IMR-90 (cell line): ENCODE measurements at regions not wholly inside any gene's neighbourhood (a gene's known extent, or its start where the extent isn't known, plus 50 kb on each side); places are given as distances from the start of the nearest gene placed in this dataset.

Experiments used
- ATAC-seq: fragments of 200-7000 bp; cut with Tn5 transposase; 2 replicates; pipeline ENCODE4 v1.9.1; 2020; ENCODE audit warnings: low read depth, mild to moderate bottlenecking, moderate library complexity
- BruUV-seq: library from RNA; stranded (reverse); fragments of 400-500 nt; replicated peaks from 2 replicates; lab custom pipeline; 2021; lab: Mats Ljungman, UMichigan
- CTCF ChIA-PET: fragments of 300-600 bp; formaldehyde crosslinking; extraction: SDS; loops from one replicate; lab custom pipeline; 2021; ENCODE audit warnings: antibody characterized with exemption; lab: Yijun Ruan, JAX
- POLR2A ChIA-PET: fragments of 300-600 bp; sonication (Branson Sonifier 250); formaldehyde crosslinking; loops from one replicate; lab custom pipeline; 2022; ENCODE audit warnings: antibody characterized with exemption; ENCODE audit not compliant: unreplicated experiment; lab: Charles Lee
- DNase-seq: peaks from one replicate; pipeline ENCODE4 v3.0.0; 2013
- H2AFZ ChIP-seq: replicated peaks from 2 replicates; pipeline ENCODE3; 2013; ENCODE audit warnings: low read length, mild to moderate bottlenecking; ENCODE audit not compliant: poor library complexity
- H2AK5ac ChIP-seq: 2 replicates; pipeline ENCODE4 v1.6.1; 2013; ENCODE audit warnings: low read depth, low read length, inconsistent platforms
- H2AK9ac ChIP-seq: replicated peaks from 2 replicates; pipeline ENCODE3; 2013; ENCODE audit warnings: mild to moderate bottlenecking, low read depth, low read length, moderate library complexity; ENCODE audit not compliant: poor library complexity
- H2BK120ac ChIP-seq: 2 replicates; pipeline ENCODE4 v1.6.1; 2013; ENCODE audit warnings: low read depth, low read length, inconsistent platforms
- H2BK15ac ChIP-seq: 3 replicates; pipeline ENCODE4 v1.6.1; 2013; ENCODE audit warnings: low read depth, low read length, inconsistent platforms
- H2BK20ac ChIP-seq: 2 replicates; pipeline ENCODE4 v1.6.1; 2013; ENCODE audit warnings: low read depth, mild to moderate bottlenecking, inconsistent platforms, low read length, moderate library complexity
- H2BK5ac ChIP-seq: 2 replicates; pipeline ENCODE4 v1.6.1; 2013; ENCODE audit warnings: mild to moderate bottlenecking, low read depth, low read length, inconsistent platforms; ENCODE audit not compliant: poor library complexity, severe bottlenecking
- H3K14ac ChIP-seq: replicated peaks from 2 replicates; pipeline ENCODE4 v1.6.1; 2013; ENCODE audit warnings: low read depth, low read length, inconsistent platforms
- H3K18ac ChIP-seq: 2 replicates; pipeline ENCODE4 v1.6.1; 2013; ENCODE audit warnings: low read depth, low read length, control low read depth
- H3K23ac ChIP-seq: 2 replicates; pipeline ENCODE4 v1.6.1; 2013; ENCODE audit warnings: low read depth, low read length, inconsistent platforms
- H3K27ac ChIP-seq: 2 replicates; pipeline ENCODE4 v1.5.1; 2013; ENCODE audit warnings: mild to moderate bottlenecking, control low read depth, low read length; ENCODE audit not compliant: insufficient read depth
- H3K27me3 ChIP-seq: 2 replicates; pipeline ENCODE4 v1.6.1; 2013; ENCODE audit warnings: low read length; ENCODE audit not compliant: control insufficient read depth, insufficient read depth
- H3K36me3 ChIP-seq: 2 replicates; pipeline ENCODE4 v1.6.1; 2013; ENCODE audit warnings: low read length, mixed read lengths; ENCODE audit not compliant: control insufficient read depth, insufficient read depth
- H3K4ac ChIP-seq: 2 replicates; pipeline ENCODE4 v1.6.1; 2013; ENCODE audit warnings: low read depth, low read length, inconsistent platforms
- H3K4me1 ChIP-seq: 2 replicates; pipeline ENCODE4 v1.6.1; 2013; ENCODE audit warnings: low read length, mixed read lengths; ENCODE audit not compliant: control insufficient read depth, insufficient read depth
- H3K4me2 ChIP-seq: 2 replicates; pipeline ENCODE4 v1.6.1; 2013; ENCODE audit warnings: low read depth, mild to moderate bottlenecking, control low read depth, low read length, moderate library complexity
- H3K4me3 ChIP-seq: 2 replicates; pipeline ENCODE4 v1.5.1; 2013; ENCODE audit warnings: low read depth, mild to moderate bottlenecking, control low read depth, low read length, moderate library complexity; ENCODE audit not compliant: insufficient read depth
- H3K56ac ChIP-seq: 2 replicates; pipeline ENCODE4 v1.6.1; 2013; ENCODE audit warnings: low read length, inconsistent platforms; ENCODE audit not compliant: insufficient read depth; ENCODE audit errors: extremely low read depth
- H3K79me1 ChIP-seq, 2 experiments: 2 replicates each; pipeline ENCODE4 v1.6.1; 2013; ENCODE audit warnings: low read length in 2 of 2, inconsistent platforms in 1 of 2, low read depth in 1 of 2
- H3K9ac ChIP-seq: 2 replicates; pipeline ENCODE4 v1.6.1; 2013; ENCODE audit warnings: low read depth, low read length, control low read depth
- H3K9me1 ChIP-seq: 2 replicates; pipeline ENCODE4 v1.6.1; 2013; ENCODE audit warnings: low read length, inconsistent platforms; ENCODE audit not compliant: insufficient read depth
- H3K9me3 ChIP-seq: 2 replicates; pipeline ENCODE4 v1.6.1; 2013; ENCODE audit warnings: low read length; ENCODE audit not compliant: control insufficient read depth, insufficient read depth
- H4K20me1 ChIP-seq: 2 replicates; pipeline ENCODE4 v1.6.1; 2013; ENCODE audit warnings: low read length, inconsistent platforms; ENCODE audit not compliant: insufficient read depth
- H4K5ac ChIP-seq: 2 replicates; pipeline ENCODE4 v1.6.1; 2013; ENCODE audit warnings: mild to moderate bottlenecking, low read depth, low read length, control low read depth
- H4K8ac ChIP-seq, 2 experiments: 2 replicates each; pipeline ENCODE4 v1.6.1; 2013; ENCODE audit warnings: low read depth in 2 of 2, low read length in 2 of 2, control low read depth in 1 of 2, inconsistent platforms in 1 of 2
- H4K91ac ChIP-seq: 2 replicates; pipeline ENCODE4 v1.6.1; 2013; ENCODE audit warnings: low read depth, low read length, inconsistent platforms; ENCODE audit not compliant: insufficient read depth
- BHLHE40 ChIP-seq: fragments of 150-350 bp; IDR thresholded peaks from 2 replicates; pipeline ENCODE4 v1.6.1; 2016; ENCODE audit warnings: mild to moderate bottlenecking, low read depth, low read length
- CEBPB ChIP-seq: IDR thresholded peaks from 2 replicates; pipeline ENCODE4 v1.6.1; 2012; ENCODE audit warnings: low read depth, low read length, improper control_type of control experiment
- FOS ChIP-seq: fragments of 150-350 bp; IDR thresholded peaks from 2 replicates; pipeline ENCODE4 v1.6.1; 2016; ENCODE audit warnings: low read depth, low read length
- MAFK ChIP-seq: IDR thresholded peaks from 2 replicates; pipeline ENCODE4 v1.6.1; 2012; ENCODE audit warnings: low read depth, low read length, improper control_type of control experiment
- MXI1 ChIP-seq: IDR thresholded peaks from 2 replicates; pipeline ENCODE4 v1.6.1; 2012; ENCODE audit warnings: low read depth, mild to moderate bottlenecking, low read length, moderate library complexity, borderline replicate concordance
- NFE2L2 ChIP-seq: fragments of 150-350 bp; IDR thresholded peaks from 2 replicates; pipeline ENCODE4 v1.6.1; 2016; ENCODE audit warnings: low read depth, mild to moderate bottlenecking, low read length
- POLR2A ChIP-seq: IDR thresholded peaks from 2 replicates; pipeline ENCODE4 v1.6.1; 2012; ENCODE audit warnings: mild to moderate bottlenecking, low read depth, low read length
- RFX5 ChIP-seq: IDR thresholded peaks from 2 replicates; pipeline ENCODE4 v1.8.0; 2012; ENCODE audit warnings: low read depth, mild to moderate bottlenecking, low read length, moderate library complexity
- WGBS, 2 experiments: methylation state at CpG; one replicate each; pipeline versions ENCODE4 v1.1.5 to v1.1.7; 2013; ENCODE audit warnings: missing lambda C conversion rate in 2 of 2; ENCODE audit not compliant: insufficient read length in 1 of 2; ENCODE audit errors: extremely low coverage in 2 of 2; 5-methylcytosine and 5-hydroxymethylcytosine counted together
- dilution Hi-C: fragments of 300-500 bp; cut with HindIII; formaldehyde crosslinking; loops from one replicate; pipeline ENCODE4 v1.14.3; 2018; ENCODE audit warnings: low sequenced_read_pairs; ENCODE audit not compliant: unreplicated experiment
- in situ Hi-C: fragments of 300-500 bp; cut with MboI; formaldehyde crosslinking; loops from 3 replicates; pipeline ENCODE4 v1.14.3; 2019; ENCODE audit warnings: low sequenced_read_pairs, inconsistent platforms, mixed read lengths
- intact Hi-C: fragments of 100-400 bp; cut with micrococcal nuclease; formaldehyde crosslinking; loops from 2 replicates; pipeline ENCODE4 v1.10.0; 2022
- TF ChIP-seq, protein P1 (sequence below): fragments of 150-350 bp; IDR thresholded peaks from 2 replicates; pipeline ENCODE4 v1.6.1; 2016; ENCODE audit warnings: low read depth, mild to moderate bottlenecking, low read length, moderate library complexity, borderline replicate concordance
- TF ChIP-seq, protein P2 (sequence below): fragments of 150-350 bp; IDR thresholded peaks from 2 replicates; pipeline ENCODE4 v1.6.1; 2017; ENCODE audit warnings: mild to moderate bottlenecking, antibody characterized with exemption, low read length, low read depth

DNA sequence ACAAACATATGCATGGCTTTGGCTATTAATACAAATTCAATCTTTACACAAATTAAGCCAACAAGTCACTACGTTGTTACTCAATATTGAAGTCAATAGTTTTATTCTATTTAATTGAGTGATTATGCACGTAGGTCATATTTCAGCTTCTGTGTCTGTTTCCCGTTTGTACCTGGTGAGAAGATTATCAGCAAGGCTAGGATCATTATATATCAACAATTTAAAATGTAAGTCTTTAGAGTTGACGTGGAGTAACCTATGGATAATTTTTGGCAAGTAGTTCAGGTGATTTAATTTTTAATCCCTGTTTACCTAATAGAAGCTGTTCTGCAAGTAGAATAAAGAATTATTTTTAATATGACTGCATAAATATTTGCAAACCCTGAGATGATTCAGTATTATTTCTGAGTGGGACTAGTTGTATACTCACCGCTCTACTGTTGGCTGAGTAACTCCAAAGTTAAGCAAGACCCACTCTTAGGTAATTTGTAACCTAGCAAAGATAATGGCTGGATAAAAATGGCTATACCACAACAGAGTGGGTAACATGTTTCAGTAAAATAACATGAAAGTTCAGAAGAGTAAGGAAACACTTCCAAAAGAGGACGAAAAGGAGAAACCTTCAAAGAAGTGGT is 161.0 kb downstream of the HGF start:
- in situ Hi-C loops = no loop called here
- peak overlapping the region; percentile 75; the same call in 1 of the 2 replicates for H4K5ac ChIP-seq
- no peak overlapping the region for H2BK20ac ChIP-seq
- ATAC-seq (peak; percentile 48), DNase-seq (peak; percentile 84)
- H3K4ac ChIP-seq = no peak overlapping the region
- H3K9me3 ChIP-seq = no peaks in the 10 kb centered on the region; the same call in 1 of the 2 replicates
- H3K14ac ChIP-seq = no peak overlapping the region
- no peak overlapping the region for H2BK120ac ChIP-seq
- no peak overlapping the region for H3K27ac ChIP-seq
- no peaks in the 10 kb centered on the region for H3K36me3 ChIP-seq
- H3K9ac ChIP-seq = no peak overlapping the region
- BruUV-seq = no TSS peak
- H4K91ac ChIP-seq = no peak overlapping the region
- no peak overlapping the region for H3K23ac ChIP-seq
- peak overlapping the region; percentile 47 for H2BK5ac ChIP-seq
- H3K56ac ChIP-seq = no peak overlapping the region
- intact Hi-C loops = no loop called here
- H3K27me3 ChIP-seq = no peaks in the 10 kb centered on the region
- TF ChIP-seq POLR2A (no peak), BHLHE40 (no peak), CEBPB (peak; percentile 96), NFE2L2 (0 out of 2 replicates have a peak, but pooled peaks have one; percentile 18), MAFK (no peak), RFX5 (peak; percentile 36; the same call in 1 of the 2 replicates), FOS (peak; percentile 51), MXI1 (no peak)
- TF ChIP-seq, protein P1, sequence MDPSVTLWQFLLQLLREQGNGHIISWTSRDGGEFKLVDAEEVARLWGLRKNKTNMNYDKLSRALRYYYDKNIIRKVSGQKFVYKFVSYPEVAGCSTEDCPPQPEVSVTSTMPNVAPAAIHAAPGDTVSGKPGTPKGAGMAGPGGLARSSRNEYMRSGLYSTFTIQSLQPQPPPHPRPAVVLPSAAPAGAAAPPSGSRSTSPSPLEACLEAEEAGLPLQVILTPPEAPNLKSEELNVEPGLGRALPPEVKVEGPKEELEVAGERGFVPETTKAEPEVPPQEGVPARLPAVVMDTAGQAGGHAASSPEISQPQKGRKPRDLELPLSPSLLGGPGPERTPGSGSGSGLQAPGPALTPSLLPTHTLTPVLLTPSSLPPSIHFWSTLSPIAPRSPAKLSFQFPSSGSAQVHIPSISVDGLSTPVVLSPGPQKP = no peak
- TF ChIP-seq, protein P2, sequence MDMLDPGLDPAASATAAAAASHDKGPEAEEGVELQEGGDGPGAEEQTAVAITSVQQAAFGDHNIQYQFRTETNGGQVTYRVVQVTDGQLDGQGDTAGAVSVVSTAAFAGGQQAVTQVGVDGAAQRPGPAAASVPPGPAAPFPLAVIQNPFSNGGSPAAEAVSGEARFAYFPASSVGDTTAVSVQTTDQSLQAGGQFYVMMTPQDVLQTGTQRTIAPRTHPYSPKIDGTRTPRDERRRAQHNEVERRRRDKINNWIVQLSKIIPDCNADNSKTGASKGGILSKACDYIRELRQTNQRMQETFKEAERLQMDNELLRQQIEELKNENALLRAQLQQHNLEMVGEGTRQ = no peak
- H2BK15ac ChIP-seq = no peak overlapping the region; the same call in 2 of the 3 replicates
- H4K8ac ChIP-seq = no peak overlapping the region; a peak in 1 of 4 replicates
- H3K4me2 ChIP-seq = no peak overlapping the region
- POLR2A ChIA-PET = no interaction called here
- no peaks in the 10 kb centered on the region for H3K9me1 ChIP-seq
- no peaks in the 10 kb centered on the region for H3K79me1 ChIP-seq
- H3K4me3 ChIP-seq = no peak overlapping the region
- CTCF ChIA-PET = no interaction called here
- no peak overlapping the region for H2AK5ac ChIP-seq
- H3K4me1 ChIP-seq = peaks cover 4% of the 10 kb centered on the region; the same call in 1 of the 2 replicates
- H3K18ac ChIP-seq = peak overlapping the region; percentile 75; the same call in 1 of the 2 replicates
- dilution Hi-C loops = no loop called here
- WGBS, 2 experiments = no CpG with 5 or more reads among the region's 6 CpGs
- no peak overlapping the region for H2AK9ac ChIP-seq
- H4K20me1 ChIP-seq = no peaks in the 10 kb centered on the region
- H2AFZ ChIP-seq = no peak overlapping the region
